ACC112 (cell line): ENCODE measurements at regions not wholly inside any gene's neighbourhood (a gene's known extent, or its start where the extent isn't known, plus 50 kb on each side); places are given as distances from the start of the nearest gene placed in this dataset.
"Not testable (repeated sequence)": the region's sequence is repeated elsewhere in the genome, so short reads cannot be mapped to it uniquely, and the experiment has no call there.

Experiments used
- H2AFZ ChIP-seq: fragments of 200-600 bp; sonication (generic); one replicate; pipeline ENCODE4 v1.6.0; 2017; ENCODE audit warnings: antibody characterized with exemption, low read length; ENCODE audit not compliant: unreplicated experiment
- H3K27ac ChIP-seq: fragments of 200-600 bp; sonication (generic); 2 replicates; pipeline ENCODE4 v1.5.1; 2014; ENCODE audit warnings: low read depth, mild to moderate bottlenecking, antibody characterized with exemption, low read length, moderate library complexity
- H3K27me3 ChIP-seq: fragments of 200-600 bp; sonication (generic); 2 replicates; pipeline ENCODE4 v1.6.1; 2014; ENCODE audit warnings: mild to moderate bottlenecking, antibody characterized with exemption, low read length, moderate library complexity, mixed read lengths; ENCODE audit not compliant: insufficient read depth
- H3K36me3 ChIP-seq: fragments of 200-600 bp; sonication (generic); 2 replicates; pipeline ENCODE4 v1.6.1; 2016; ENCODE audit warnings: mild to moderate bottlenecking, antibody characterized with exemption, low read length, moderate library complexity, mixed read lengths; ENCODE audit not compliant: insufficient read depth
- H3K4me1 ChIP-seq: fragments of 200-600 bp; sonication (generic); one replicate; pipeline ENCODE4 v1.6.1; 2016; ENCODE audit warnings: low read length, mixed read lengths; ENCODE audit not compliant: insufficient read depth, unreplicated experiment, control insufficient read depth
- H3K4me3 ChIP-seq: fragments of 200-600 bp; sonication (generic); 2 replicates; pipeline ENCODE4 v1.5.1; 2014; ENCODE audit warnings: mild to moderate bottlenecking, low read depth, low read length
- H3K79me2 ChIP-seq: fragments of 200-600 bp; sonication (generic); one replicate; pipeline ENCODE4 v1.6.0; 2016; ENCODE audit warnings: low read length; ENCODE audit not compliant: control insufficient read depth, unreplicated experiment, insufficient read depth

GRCh38 chr2:21194147-21194546 is 70.4 kb downstream of the TDRD15 start:
- H3K4me3 ChIP-seq = no peak overlapping the region
- no peak overlapping the region for H3K27ac ChIP-seq
- no peaks in the 10 kb centered on the region for H3K79me2 ChIP-seq
- no peaks in the 10 kb centered on the region for H3K4me1 ChIP-seq
- no peaks in the 10 kb centered on the region for H3K36me3 ChIP-seq
- H3K27me3 ChIP-seq = no peaks in the 10 kb centered on the region
- no peak overlapping the region for H2AFZ ChIP-seq

GRCh38 chr2:21194858-21195271 is 71.1 kb downstream of the TDRD15 start:
- Histone ChIP-seq H3K27ac (no peak overlapping the region), H3K27me3 (no peaks in the 10 kb centered on the region), H3K79me2 (no peaks in the 10 kb centered on the region), H3K4me1 (no peaks in the 10 kb centered on the region), H3K4me3 (no peak overlapping the region), H2AFZ (no peak overlapping the region), H3K36me3 (no peaks in the 10 kb centered on the region)

GRCh38 chr2:21195326-21195725 is 71.6 kb downstream of the TDRD15 start:
- H3K36me3 ChIP-seq = no peaks in the 10 kb centered on the region
- no peaks in the 10 kb centered on the region for H3K4me1 ChIP-seq
- H3K79me2 ChIP-seq = no peaks in the 10 kb centered on the region
- H3K27ac ChIP-seq = no peak overlapping the region
- H3K27me3 ChIP-seq = no peaks in the 10 kb centered on the region
- H2AFZ ChIP-seq = no peak overlapping the region
- H3K4me3 ChIP-seq = no peak overlapping the region

- H2AFZ ChIP-seq = no peak overlapping the region
- H3K79me2 ChIP-seq = no peaks in the 10 kb centered on the region
- H3K36me3 ChIP-seq = no peaks in the 10 kb centered on the region
- no peak overlapping the region for H3K4me3 ChIP-seq
- H3K27me3 ChIP-seq = no peaks in the 10 kb centered on the region
- no peaks in the 10 kb centered on the region for H3K4me1 ChIP-seq
- no peak overlapping the region for H3K27ac ChIP-seq
These were observed 74.9 kb downstream of the TDRD15 start for GRCh38 chr2:21198637-21199036.

- Histone ChIP-seq H3K79me2 (no peaks in the 10 kb centered on the region), H3K4me3 (no peak overlapping the region), H3K27ac (no peak overlapping the region), H2AFZ (no peak overlapping the region), H3K36me3 (no peaks in the 10 kb centered on the region), H3K27me3 (no peaks in the 10 kb centered on the region), H3K4me1 (no peaks in the 10 kb centered on the region)
These were observed 80.2 kb downstream of the TDRD15 start for GRCh38 chr2:21203976-21204375.

- H3K27ac ChIP-seq, H3K4me3 ChIP-seq, H3K79me2 ChIP-seq, H3K4me1 ChIP-seq, H2AFZ ChIP-seq, H3K27me3 ChIP-seq, H3K36me3 ChIP-seq: not testable (repeated sequence)
These were observed 90.3 kb downstream of the TDRD15 start for GRCh38 chr2:21214085-21214484.

GRCh38 chr2:21217442-21217841 is 93.7 kb downstream of the TDRD15 start:
- H3K36me3 ChIP-seq = no peaks in the 10 kb centered on the region
- no peaks in the 10 kb centered on the region for H3K27me3 ChIP-seq
- no peaks in the 10 kb centered on the region for H3K79me2 ChIP-seq
- no peak overlapping the region for H3K27ac ChIP-seq
- H2AFZ ChIP-seq = no peak overlapping the region
- H3K4me1 ChIP-seq = no peaks in the 10 kb centered on the region
- no peak overlapping the region for H3K4me3 ChIP-seq

- Histone ChIP-seq H3K4me1 (no peaks in the 10 kb centered on the region), H3K36me3 (no peaks in the 10 kb centered on the region), H3K27me3 (no peaks in the 10 kb centered on the region), H2AFZ (no peak overlapping the region), H3K27ac (no peak overlapping the region), H3K4me3 (no peak overlapping the region), H3K79me2 (no peaks in the 10 kb centered on the region)
These were observed 97.2 kb downstream of the TDRD15 start for GRCh38 chr2:21220930-21221329.

- H3K79me2 ChIP-seq = no peaks in the 10 kb centered on the region
- H3K4me3 ChIP-seq = no peak overlapping the region
- H3K27ac ChIP-seq = no peak overlapping the region
- no peaks in the 10 kb centered on the region for H3K36me3 ChIP-seq
- no peaks in the 10 kb centered on the region for H3K27me3 ChIP-seq
- H2AFZ ChIP-seq = no peak overlapping the region
- H3K4me1 ChIP-seq = no peaks in the 10 kb centered on the region
These were observed 99.8 kb downstream of the TDRD15 start for GRCh38 chr2:21223618-21224017.

- Histone ChIP-seq H3K27me3 (no peaks in the 10 kb centered on the region), H3K27ac (no peak overlapping the region), H3K4me3 (no peak overlapping the region), H3K36me3 (no peaks in the 10 kb centered on the region), H3K79me2 (no peaks in the 10 kb centered on the region), H2AFZ (no peak overlapping the region), H3K4me1 (no peaks in the 10 kb centered on the region)
These were observed 104.5 kb downstream of the TDRD15 start for GRCh38 chr2:21228041-21228895.

- no peaks in the 10 kb centered on the region for H3K79me2 ChIP-seq
- no peak overlapping the region for H3K4me3 ChIP-seq
- no peaks in the 10 kb centered on the region for H3K4me1 ChIP-seq
- no peaks in the 10 kb centered on the region for H3K36me3 ChIP-seq
- H3K27me3 ChIP-seq = no peaks in the 10 kb centered on the region
- no peak overlapping the region for H3K27ac ChIP-seq
- no peak overlapping the region for H2AFZ ChIP-seq
These were observed 105.5 kb downstream of the TDRD15 start for GRCh38 chr2:21229302-21229701.
